ENCODE measurements at regions not wholly inside any gene's neighbourhood (a gene's known extent, or its start where the extent isn't known, plus 50 kb on each side); places are given as distances from the start of the nearest gene placed in this dataset.

- TF ChIP-seq CTCF (IDR thresholded peaks at IDR 0.05; ENCODE audit: extremely low read depth, missing control alignments) = no peak
- DNase-seq (ENCODE audit: low spot score) = no peak
Measured at GRCh38 chr10:61319386-61320256, 133.6 kb downstream of the TMEM26 start.

GRCh38 chr10:61318429-61318828, 134.8 kb downstream of the TMEM26 start:
- no peak for TF ChIP-seq CTCF (IDR thresholded peaks at IDR 0.05; ENCODE audit: extremely low read depth, missing control alignments)
- DNase-seq (ENCODE audit: low spot score) = no peak

- no peak for DNase-seq (ENCODE audit: low spot score)
- TF ChIP-seq CTCF (IDR thresholded peaks at IDR 0.05; ENCODE audit: extremely low read depth, missing control alignments) = no peak
Measured at GRCh38 chr10:61317706-61318105, 135.5 kb downstream of the TMEM26 start.

GRCh38 chr10:61316676-61317265, 136.4 kb downstream of the TMEM26 start:
- no peak for DNase-seq (ENCODE audit: low spot score)
- no peak for TF ChIP-seq CTCF (IDR thresholded peaks at IDR 0.05; ENCODE audit: extremely low read depth, missing control alignments)

GRCh38 chr10:61314273-61314672, 138.9 kb downstream of the TMEM26 start:
- TF ChIP-seq CTCF (IDR thresholded peaks at IDR 0.05; ENCODE audit: extremely low read depth, missing control alignments) = no peak
- no peak for DNase-seq (ENCODE audit: low spot score)

GRCh38 chr10:61313460-61313859, 139.7 kb downstream of the TMEM26 start:
- TF ChIP-seq CTCF (IDR thresholded peaks at IDR 0.05; ENCODE audit: extremely low read depth, missing control alignments) = no peak
- no peak for DNase-seq (ENCODE audit: low spot score)

GRCh38 chr10:61304746-61305145, 148.4 kb downstream of the TMEM26 start:
- TF ChIP-seq CTCF (IDR thresholded peaks at IDR 0.05; ENCODE audit: extremely low read depth, missing control alignments) = no peak
- DNase-seq (ENCODE audit: low spot score) = no peak
